Fibroblast of villous mesenchyme (primary cell): ENCODE measurements at regions not wholly inside any gene's neighbourhood (a gene's known extent, or its start where the extent isn't known, plus 50 kb on each side); places are given as distances from the start of the nearest gene placed in this dataset.

Experiments used
- DNase-seq: peaks from one replicate; pipeline ENCODE4 v3.0.0-alpha.2; 2010; ENCODE audit warnings: low read depth
- H3K4me3 ChIP-seq: 2 replicates; pipeline ENCODE4 v1.5.1; 2011; ENCODE audit warnings: low read depth, mild to moderate bottlenecking, low read length
- CTCF ChIP-seq: IDR thresholded peaks from 2 replicates; pipeline ENCODE4 v1.5.1; 2012; ENCODE audit warnings: low read depth, mild to moderate bottlenecking, low read length; ENCODE audit not compliant: insufficient read depth

DNA sequence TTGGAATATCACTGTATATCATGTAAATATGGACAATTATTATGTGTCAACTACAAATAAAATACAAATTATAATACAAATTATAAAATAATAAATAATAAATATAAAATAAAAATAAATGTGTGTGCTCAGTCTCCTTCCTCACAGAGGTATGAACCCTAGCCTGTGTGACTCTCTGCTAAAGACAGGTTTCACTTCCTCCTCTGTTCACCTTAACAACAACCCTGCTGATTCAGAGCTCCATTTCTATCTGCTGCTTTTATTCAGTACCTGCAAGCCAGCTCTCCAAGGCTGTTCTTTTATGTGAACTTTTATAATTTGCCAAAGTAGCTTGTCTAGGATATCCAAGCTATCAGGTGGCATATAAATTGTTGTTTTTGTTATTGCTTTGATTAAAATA lies 610.7 kb upstream of the GRM7 start:
- H3K4me3 ChIP-seq = no peak overlapping the region
- no peak for DNase-seq
- no peak for TF ChIP-seq CTCF

DNA sequence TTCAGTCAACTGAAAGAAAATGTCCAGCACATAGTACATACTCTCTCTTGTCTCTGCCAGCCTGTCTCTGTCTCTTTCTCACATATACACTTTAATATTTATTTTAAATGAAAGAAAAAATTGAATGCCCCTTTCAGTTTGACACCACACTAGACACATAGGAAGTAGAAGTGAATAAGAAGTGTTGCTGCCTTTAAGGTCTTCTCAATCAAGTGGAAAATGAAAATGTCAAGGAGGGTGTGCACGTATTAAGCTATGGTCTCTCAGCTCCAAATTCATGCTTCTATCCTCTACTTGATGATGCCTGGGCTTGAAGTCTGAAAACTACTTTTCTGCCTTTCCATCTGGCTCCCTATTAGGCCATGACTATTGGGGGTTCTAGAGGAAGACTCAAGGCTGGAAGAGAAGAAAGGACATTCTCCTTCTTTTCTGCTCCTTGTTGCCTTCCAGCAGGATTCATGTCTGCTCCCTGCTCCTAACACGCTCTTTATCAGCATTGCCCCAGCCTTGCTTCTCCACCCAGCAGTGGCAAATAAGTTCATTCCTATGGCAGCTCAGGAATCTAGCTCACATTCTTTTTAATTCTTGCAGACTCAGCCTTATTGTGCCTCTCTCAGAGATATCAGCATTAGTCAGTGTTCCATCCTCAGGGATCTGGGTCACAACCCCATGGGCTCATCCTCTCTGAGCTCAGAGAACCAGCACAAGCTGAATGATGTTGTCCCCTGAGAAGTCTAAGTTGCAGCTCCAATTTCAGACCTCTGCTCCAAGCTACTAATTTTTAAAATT lies 609.1 kb upstream of the GRM7 start:
- DNase-seq = no peak
- no peak overlapping the region for H3K4me3 ChIP-seq
- TF ChIP-seq CTCF = no peak

GRCh38 chr3:6254490-6254889 lies 606.4 kb upstream of the GRM7 start:
- DNase-seq = no peak
- no peak overlapping the region for H3K4me3 ChIP-seq
- no peak for TF ChIP-seq CTCF

GRCh38 chr3:6255229-6255628 lies 605.7 kb upstream of the GRM7 start:
- no peak overlapping the region for H3K4me3 ChIP-seq
- no peak for DNase-seq
- TF ChIP-seq CTCF = no peak

DNA sequence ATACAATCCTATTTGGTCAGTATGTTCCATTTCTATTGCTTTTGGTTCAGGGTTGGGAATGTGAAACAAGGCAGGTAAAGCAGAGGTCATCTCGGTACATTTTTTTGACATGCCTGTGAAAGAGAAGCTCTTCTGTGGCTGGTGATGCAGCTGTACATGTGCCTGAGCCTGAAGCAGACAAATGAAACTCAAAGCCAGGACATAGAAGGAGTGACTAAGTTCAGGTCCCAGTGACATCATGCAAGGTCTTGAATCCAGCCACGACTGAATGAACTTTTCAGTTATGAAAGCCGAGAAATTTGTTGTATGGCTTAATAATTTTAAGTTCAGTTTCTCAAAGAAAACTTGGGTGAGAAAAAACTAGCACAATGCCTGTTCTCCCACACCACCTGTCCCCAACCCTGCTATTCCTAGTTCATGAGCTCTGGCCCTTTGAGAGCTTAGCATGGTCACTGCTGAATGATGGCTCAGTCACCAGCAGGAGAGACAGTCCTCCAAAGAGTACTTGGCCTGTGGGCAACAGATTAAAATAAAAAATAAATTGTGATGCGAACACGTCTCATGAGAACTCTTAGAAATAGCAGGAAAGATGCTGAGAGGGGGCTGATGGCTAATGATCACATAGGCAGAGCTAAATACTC lies 600.2 kb upstream of the GRM7 start:
- DNase-seq = no peak
- no peak overlapping the region for H3K4me3 ChIP-seq
- no peak for TF ChIP-seq CTCF

- DNase-seq = no peak
- no peak overlapping the region for H3K4me3 ChIP-seq
- no peak for TF ChIP-seq CTCF
These were observed 598.9 kb upstream of the GRM7 start for GRCh38 chr3:6262010-6262409.
